Stomach (tissue), 4 donors: ENCODE measurements at regions not wholly inside any gene's neighbourhood (a gene's known extent, or its start where the extent isn't known, plus 50 kb on each side); places are given as distances from the start of the nearest gene placed in this dataset.

Source experiments
- CTCF ChIP-seq, 7 experiments: fragments of 450-650 bp in 4 of 7; fragments of 200-600 bp in 3 of 7; sonication (generic) in 3 of 7; IDR thresholded peaks; one replicate each; pipeline ENCODE4 v1.5.1; 2016 to 2019; ENCODE audit warnings: antibody characterized with exemption in 7 of 7, control low read depth in 2 of 7, mild to moderate bottlenecking in 1 of 7
- POLR2A ChIP-seq, 4 donors: fragments of 450-650 bp; IDR thresholded peaks; one replicate each; pipeline ENCODE4 v1.6.1; 2016; ENCODE audit warnings: antibody characterized with exemption in 4 of 4, control low read depth in 2 of 4, mild to moderate bottlenecking in 1 of 4, moderate library complexity in 1 of 4

- TF ChIP-seq CTCF (IDR thresholded peaks at IDR 0.05) (no peak), POLR2A (IDR thresholded peaks at IDR 0.05) (no peak)
Measured at GRCh38 chr15:69613988-69614387, 161.4 kb downstream of the RPLP1 start.
